Ectodermal cell (in vitro differentiated cells): ENCODE measurements at regions not wholly inside any gene's neighbourhood (a gene's known extent, or its start where the extent isn't known, plus 50 kb on each side); places are given as distances from the start of the nearest gene placed in this dataset.

Source experiments
- H3K27ac ChIP-seq: 2 replicates; pipeline ENCODE4 v1.7.0; 2013; ENCODE audit warnings: mild to moderate bottlenecking, low read depth, low read length; ENCODE audit not compliant: insufficient read depth, poor library complexity, severe bottlenecking
- H3K27me3 ChIP-seq: 2 replicates; pipeline ENCODE4 v1.7.0; 2013; ENCODE audit warnings: mild to moderate bottlenecking, low read length; ENCODE audit not compliant: insufficient read depth, control insufficient read depth, poor library complexity, severe bottlenecking
- H3K36me3 ChIP-seq: one replicate; pipeline ENCODE4 v1.7.0; 2013; ENCODE audit warnings: low read length; ENCODE audit not compliant: control insufficient read depth, insufficient read depth
- H3K4me1 ChIP-seq: one replicate; pipeline ENCODE4 v1.7.0; 2013; ENCODE audit warnings: low read length; ENCODE audit not compliant: control insufficient read depth, insufficient read depth
- H3K4me3 ChIP-seq: 2 replicates; pipeline ENCODE4 v1.7.0; 2013; ENCODE audit warnings: low read depth, low read length, control low read depth; ENCODE audit not compliant: insufficient read depth
- H3K9me3 ChIP-seq: 2 replicates; pipeline ENCODE4 v1.7.0; 2013; ENCODE audit warnings: mild to moderate bottlenecking, low read length, moderate library complexity; ENCODE audit not compliant: control insufficient read depth
- WGBS, 2 experiments: methylation state at CpG; one replicate each; pipeline ENCODE4 v1.1.7; 2013; ENCODE audit warnings: missing lambda C conversion rate in 2 of 2; 5-methylcytosine and 5-hydroxymethylcytosine counted together

- WGBS, 2 experiments = 89 to 98% methylated on average over 2 of the region's 2 CpGs
- H3K4me1 ChIP-seq = no peaks in the 10 kb centered on the region
- H3K27ac ChIP-seq = no peak overlapping the region
- no peaks in the 10 kb centered on the region for H3K27me3 ChIP-seq
- H3K4me3 ChIP-seq = no peak overlapping the region
- H3K36me3 ChIP-seq = no peaks in the 10 kb centered on the region
- H3K9me3 ChIP-seq = no peaks in the 10 kb centered on the region
Observed at GRCh38 chr2:59297816-59298215, 1056.7 kb upstream of the FANCL start.

DNA sequence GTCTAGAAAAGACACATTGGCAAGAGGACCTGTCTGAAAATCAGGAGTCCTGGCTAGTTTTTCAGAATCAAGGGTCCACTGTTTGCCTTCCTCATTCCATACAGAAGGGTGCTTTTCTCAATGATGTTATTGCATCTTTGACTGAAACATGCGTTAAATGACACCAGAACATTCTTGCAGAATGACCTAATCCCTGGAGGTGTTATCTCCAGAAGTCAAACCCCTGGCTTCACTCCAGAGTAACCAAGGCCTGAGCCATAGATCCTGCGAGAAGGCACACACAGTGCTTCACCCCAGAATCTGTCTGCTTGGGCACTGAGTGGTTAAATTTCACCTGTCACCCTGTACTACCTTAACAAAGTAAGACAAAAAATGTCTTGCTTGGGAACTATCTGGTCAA, 1055.2 kb upstream of the FANCL start:
- Histone ChIP-seq H3K4me3 (no peak overlapping the region), H3K27me3 (no peaks in the 10 kb centered on the region), H3K27ac (no peak overlapping the region), H3K9me3 (no peaks in the 10 kb centered on the region), H3K4me1 (no peaks in the 10 kb centered on the region), H3K36me3 (no peaks in the 10 kb centered on the region)
- 83 to 90% methylated on average over 2 of the region's 2 CpGs for WGBS, 2 experiments

DNA sequence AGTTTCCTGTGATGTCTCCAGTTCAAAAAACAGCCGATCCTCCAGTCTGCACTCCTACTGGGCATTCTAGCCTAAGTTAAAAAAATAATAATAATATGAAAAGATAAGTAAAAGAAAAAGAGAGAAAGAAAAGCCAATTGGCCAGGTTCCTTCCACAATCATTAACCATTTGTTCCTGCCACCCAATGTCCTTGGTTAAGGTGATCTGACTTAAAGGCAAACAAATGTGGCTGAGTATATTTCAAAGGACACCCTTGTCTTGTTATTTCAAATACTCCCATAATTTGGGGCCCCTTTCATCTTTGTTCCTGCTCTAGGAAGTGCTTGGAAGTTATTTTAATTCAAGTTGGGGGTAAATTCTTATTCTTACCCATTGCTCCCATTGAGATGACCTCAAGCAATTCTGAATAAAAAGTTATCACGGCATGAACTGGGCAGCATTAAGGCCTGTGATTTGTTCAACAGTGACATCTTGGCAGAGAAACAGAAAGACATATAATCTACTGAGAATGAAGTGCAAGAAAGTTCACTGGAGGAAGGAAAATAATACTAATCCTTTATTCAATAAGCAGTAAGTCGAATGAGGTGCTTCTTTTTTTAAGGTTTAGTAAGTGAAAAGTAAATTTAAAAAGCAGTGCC, 1054.5 kb upstream of the FANCL start:
- Histone ChIP-seq H3K27ac (no peak overlapping the region), H3K27me3 (no peaks in the 10 kb centered on the region), H3K4me3 (no peak overlapping the region), H3K4me1 (no peaks in the 10 kb centered on the region), H3K9me3 (no peaks in the 10 kb centered on the region), H3K36me3 (no peaks in the 10 kb centered on the region)
- WGBS, 2 experiments = 90 to 100% methylated on average over 2 to 3 of the region's 3 CpGs

DNA sequence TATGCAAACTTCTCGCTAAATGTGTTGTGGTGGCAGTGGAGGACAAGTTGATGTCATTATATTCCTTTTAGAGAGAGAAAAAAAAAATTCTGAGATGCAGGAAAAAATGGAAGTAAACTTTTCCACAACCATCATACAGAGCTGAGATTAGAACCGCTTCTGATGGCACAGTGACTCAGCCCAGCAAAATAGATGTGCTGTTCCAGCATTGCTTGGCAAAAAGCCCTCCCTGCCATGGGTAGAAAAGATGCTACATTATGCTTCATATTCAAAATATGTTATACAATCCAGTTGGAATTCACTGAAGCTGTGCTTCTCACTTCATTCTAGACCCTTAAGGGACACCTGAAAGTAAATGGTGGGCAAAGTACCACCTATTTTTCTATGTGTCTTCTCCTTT, 1047.6 kb upstream of the FANCL start:
- H3K27me3 ChIP-seq = no peaks in the 10 kb centered on the region
- no peak overlapping the region for H3K4me3 ChIP-seq
- WGBS, 2 experiments = 86 to 100% methylated on average over 1 of the region's 2 CpGs
- H3K27ac ChIP-seq = no peak overlapping the region
- H3K4me1 ChIP-seq = no peaks in the 10 kb centered on the region
- no peaks in the 10 kb centered on the region for H3K36me3 ChIP-seq
- no peaks in the 10 kb centered on the region for H3K9me3 ChIP-seq

- 92 to 95% methylated on average over 6 of the region's 6 CpGs for WGBS, 2 experiments
- no peaks in the 10 kb centered on the region for H3K9me3 ChIP-seq
Observed at GRCh38 chr2:59282374-59283057, 1041.4 kb upstream of the FANCL start.

GRCh38 chr2:59277671-59278070, 1036.5 kb upstream of the FANCL start:
- H3K4me3 ChIP-seq = no peak overlapping the region
- no peak overlapping the region for H3K27ac ChIP-seq
- H3K36me3 ChIP-seq = no peaks in the 10 kb centered on the region
- no peaks in the 10 kb centered on the region for H3K9me3 ChIP-seq
- H3K4me1 ChIP-seq = no peaks in the 10 kb centered on the region
- WGBS, 2 experiments = 96 to 98% methylated on average over 5 of the region's 5 CpGs
- H3K27me3 ChIP-seq = no peaks in the 10 kb centered on the region

More at GRCh38 chr2:59282374-59283057, 1041.4 kb upstream of the FANCL start:
- H3K27ac ChIP-seq = no peak overlapping the region
- H3K4me3 ChIP-seq = no peak overlapping the region
- H3K4me1 ChIP-seq = no peaks in the 10 kb centered on the region
- no peaks in the 10 kb centered on the region for H3K27me3 ChIP-seq
- no peaks in the 10 kb centered on the region for H3K36me3 ChIP-seq

- no peaks in the 10 kb centered on the region for H3K4me1 ChIP-seq
- WGBS, 2 experiments = 90 to 93% methylated on average over 3 of the region's 3 CpGs
- no peaks in the 10 kb centered on the region for H3K36me3 ChIP-seq
- no peak overlapping the region for H3K4me3 ChIP-seq
- no peaks in the 10 kb centered on the region for H3K9me3 ChIP-seq
- H3K27ac ChIP-seq = no peak overlapping the region
- no peaks in the 10 kb centered on the region for H3K27me3 ChIP-seq
Observed at GRCh38 chr2:59276917-59277316, 1035.8 kb upstream of the FANCL start.

DNA sequence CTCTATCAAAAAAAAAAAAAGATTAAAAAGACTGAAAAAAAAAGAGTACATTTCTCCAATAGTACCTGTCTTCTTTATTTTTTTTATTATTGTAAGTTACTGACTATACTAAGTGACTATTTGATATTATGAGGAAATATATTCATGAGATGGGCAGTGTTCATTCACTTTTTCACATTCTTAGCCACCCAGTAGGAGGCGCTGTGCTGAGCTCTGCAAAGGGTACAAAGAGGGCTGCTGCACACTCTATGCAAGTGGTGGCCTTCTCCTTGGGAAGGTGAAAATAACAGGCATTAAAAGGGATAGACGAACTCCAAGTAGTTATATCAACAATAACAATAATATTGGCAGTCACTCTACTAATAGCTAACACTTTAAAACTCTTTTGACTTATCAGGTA, 1034.9 kb upstream of the FANCL start:
- Histone ChIP-seq H3K27me3 (no peaks in the 10 kb centered on the region), H3K36me3 (no peaks in the 10 kb centered on the region), H3K9me3 (no peaks in the 10 kb centered on the region), H3K27ac (no peak overlapping the region), H3K4me1 (no peaks in the 10 kb centered on the region), H3K4me3 (no peak overlapping the region)
- 17 to 51% methylated on average over 1 to 2 of the region's 2 CpGs for WGBS, 2 experiments

DNA sequence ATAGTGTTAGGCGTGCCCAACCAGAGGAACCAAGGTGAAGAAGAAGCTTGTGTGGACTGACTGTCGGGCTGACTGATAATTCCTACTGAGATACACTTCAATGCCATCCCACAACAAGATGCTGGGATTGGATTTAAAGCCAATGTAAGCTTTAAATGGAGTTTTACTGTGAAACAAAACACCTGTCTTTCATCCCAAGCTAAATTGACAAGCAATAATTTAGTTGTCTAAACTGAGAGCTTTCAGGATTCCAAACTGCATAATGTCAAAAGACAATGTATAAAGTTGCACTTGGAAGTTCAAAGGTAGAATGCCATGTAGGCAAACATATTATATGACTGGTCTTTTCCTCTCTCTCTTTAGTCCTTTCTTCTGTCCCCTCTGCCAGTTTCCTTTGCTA, 1025.3 kb upstream of the FANCL start:
- Histone ChIP-seq H3K36me3 (no peaks in the 10 kb centered on the region), H3K27me3 (no peaks in the 10 kb centered on the region), H3K4me1 (no peaks in the 10 kb centered on the region), H3K9me3 (no peaks in the 10 kb centered on the region), H3K4me3 (no peak overlapping the region), H3K27ac (no peak overlapping the region)
- WGBS, 2 experiments = 83 to 100% methylated on average over 1 to 2 of the region's 2 CpGs

DNA sequence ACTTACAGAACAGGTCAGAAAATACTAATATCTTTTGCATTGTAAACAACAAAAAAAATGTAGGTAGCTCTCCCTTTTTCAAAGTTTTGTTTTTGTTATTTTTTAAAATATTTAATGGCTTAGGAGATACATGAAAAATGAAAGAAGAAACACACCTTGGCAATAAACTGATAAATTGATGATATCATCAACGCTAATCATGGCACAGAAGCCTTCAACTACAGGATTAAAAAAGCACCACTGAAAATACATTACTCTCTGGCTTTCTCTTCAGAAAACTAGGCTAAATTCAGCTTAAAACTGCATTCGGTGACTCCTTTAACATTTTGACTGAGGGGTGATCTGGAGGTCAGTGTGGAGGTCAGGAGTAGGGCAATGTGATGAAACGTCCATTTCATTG, 1018.8 kb upstream of the FANCL start:
- WGBS, 2 experiments = 79 to 83% methylated on average over 3 of the region's 3 CpGs

More for the DNA sequence above, 1018.8 kb upstream of the FANCL start:
- Histone ChIP-seq H3K27me3 (no peaks in the 10 kb centered on the region), H3K27ac (no peak overlapping the region), H3K4me1 (no peaks in the 10 kb centered on the region), H3K4me3 (no peak overlapping the region), H3K9me3 (no peaks in the 10 kb centered on the region), H3K36me3 (no peaks in the 10 kb centered on the region)
